DMS153 treated with DMSO at 0.1 percent for 48 hours (cell line): ENCODE measurements at regions not wholly inside any gene's neighbourhood (a gene's known extent, or its start where the extent isn't known, plus 50 kb on each side); places are given as distances from the start of the nearest gene placed in this dataset.
A peak's percentile ranks its signal among the peaks of the same experiment; 100 is the strongest.
"Not testable (repeated sequence)": the region's sequence is repeated elsewhere in the genome, so short reads cannot be mapped to it uniquely, and the experiment has no call there.

ENCODE experiments used
- DNase-seq: peaks from one replicate; lab custom pipeline; 2025; ENCODE audit not compliant: unreplicated experiment; lab: John Stamatoyannopoulos, UW

- no peak for DNase-seq
Measured at GRCh38 chr4:138591808-138592207, 349.7 kb upstream of the SLC7A11 start.

- DNase-seq = no peak
Measured at GRCh38 chr4:138588501-138588900, 346.4 kb upstream of the SLC7A11 start.

- DNase-seq = no peak
Measured at GRCh38 chr4:138579146-138579545, 337.0 kb upstream of the SLC7A11 start.

- DNase-seq = not testable (repeated sequence)
Measured at GRCh38 chr4:138577826-138578225, 335.7 kb upstream of the SLC7A11 start.

GRCh38 chr4:138577145-138577544 is 335.0 kb upstream of the SLC7A11 start:
- DNase-seq = no peak

- peak; percentile 3 for DNase-seq
Measured at GRCh38 chr4:138576684-138577083, 334.5 kb upstream of the SLC7A11 start.

GRCh38 chr4:138573246-138573645 is 331.1 kb upstream of the SLC7A11 start:
- no peak for DNase-seq

GRCh38 chr4:138572007-138572406 is 329.9 kb upstream of the SLC7A11 start:
- no peak for DNase-seq

GRCh38 chr4:138567696-138568095 is 325.5 kb upstream of the SLC7A11 start:
- DNase-seq = no peak

GRCh38 chr4:138565576-138565975 is 323.4 kb upstream of the SLC7A11 start:
- no peak for DNase-seq

GRCh38 chr4:138562544-138562991 is 320.4 kb upstream of the SLC7A11 start:
- peak; percentile 26 for DNase-seq

GRCh38 chr4:138561906-138562305 is 319.8 kb upstream of the SLC7A11 start:
- no peak for DNase-seq

- no peak for DNase-seq
Measured at GRCh38 chr4:138561276-138561880, 319.2 kb upstream of the SLC7A11 start.

GRCh38 chr4:138560448-138560847 is 318.3 kb upstream of the SLC7A11 start:
- no peak for DNase-seq

GRCh38 chr4:138558886-138559285 is 316.7 kb upstream of the SLC7A11 start:
- no peak for DNase-seq

GRCh38 chr4:138555584-138555983 is 313.4 kb upstream of the SLC7A11 start:
- DNase-seq = no peak

- DNase-seq = no peak
Measured at GRCh38 chr4:138555108-138555507, 313.0 kb upstream of the SLC7A11 start.

GRCh38 chr4:138553001-138553845 is 311.1 kb upstream of the SLC7A11 start:
- DNase-seq = no peak

GRCh38 chr4:138542191-138542776 is 300.1 kb upstream of the SLC7A11 start:
- DNase-seq = no peak

- DNase-seq = no peak
Measured at GRCh38 chr4:138540056-138540800, 298.1 kb upstream of the SLC7A11 start.

GRCh38 chr4:138538743-138539142 is 296.6 kb upstream of the SLC7A11 start:
- no peak for DNase-seq
